Prostate gland (tissue), 2 donors: ENCODE measurements at regions not wholly inside any gene's neighbourhood (a gene's known extent, or its start where the extent isn't known, plus 50 kb on each side); places are given as distances from the start of the nearest gene placed in this dataset.

Experiments used
- DNase-seq: peaks from one replicate; pipeline ENCODE4 v3.0.0-alpha.2; 2019; ENCODE audit warnings: low spot score
- H3K27ac ChIP-seq, 2 donors: fragments of 200-600 bp; sonication (generic); 2 replicates each; pipeline ENCODE4 v1.5.1; 2017 to 2019
- H3K27me3 ChIP-seq: fragments of 200-600 bp; sonication (generic); replicated peaks from 2 replicates; pipeline ENCODE4 v1.5.1; 2019; ENCODE audit not compliant: insufficient read depth
- H3K36me3 ChIP-seq, 2 donors: fragments of 200-600 bp; sonication (generic); 1 replicate in 1 of 2; 2 replicates in 1 of 2; pipeline versions ENCODE4 v1.5.1 to v1.8.1; 2017 to 2019
- H3K4me1 ChIP-seq: fragments of 200-600 bp; sonication (generic); replicated peaks from 2 replicates; pipeline ENCODE4 v1.5.1; 2019
- H3K4me3 ChIP-seq, 2 donors: fragments of 200-600 bp; sonication (generic); 2 replicates each; pipeline ENCODE4 v1.5.1; 2017 to 2019
- H3K9me3 ChIP-seq: fragments of 200-600 bp; sonication (generic); 2 replicates; pipeline ENCODE4 v1.5.1; 2017
- CTCF ChIP-seq, 4 experiments: fragments of 200-600 bp in 2 of 4; fragments of 450-650 bp in 2 of 4; sonication (generic) in 2 of 4; IDR thresholded peaks; 1 replicate in 3 of 4; 2 replicates in 1 of 4; pipeline ENCODE4 v1.5.1; 2016 to 2019; ENCODE audit warnings: antibody characterized with exemption in 4 of 4, mild to moderate bottlenecking in 2 of 4, moderate library complexity in 2 of 4
- POLR2A ChIP-seq: fragments of 450-650 bp; IDR thresholded peaks from one replicate; pipeline ENCODE4 v1.6.1; 2016; ENCODE audit warnings: antibody characterized with exemption, mild to moderate bottlenecking
- POLR2AphosphoS5 ChIP-seq: sonication (generic); formaldehyde crosslinking; IDR thresholded peaks from one replicate; pipeline ENCODE4 v1.6.1; 2017; ENCODE audit warnings: antibody characterized with exemption
- WGBS: methylation state at CpG from one replicate; pipeline ENCODE4 v1.1.5; 2018; 5-methylcytosine and 5-hydroxymethylcytosine counted together
- intact Hi-C: fragments of 100-400 bp; cut with DNase I; formaldehyde crosslinking; loops from one replicate; pipeline ENCODE4 v1.14.2; 2022

GRCh38 chr18:71025505-71026225 is 736.8 kb downstream of the SOCS6 start:
- Histone ChIP-seq H3K4me1 (no peaks in the 10 kb centered on the region), H3K9me3 (no peaks in the 10 kb centered on the region), H3K36me3 (no peaks in the 10 kb centered on the region), H3K4me3 (no peak overlapping the region), H3K27ac (no peak overlapping the region), H3K27me3 (no peaks in the 10 kb centered on the region)
- TF ChIP-seq POLR2AphosphoS5 (no peak), POLR2A (no peak), CTCF (IDR thresholded peaks at IDR 0.05) (no peak)
- DNase-seq, result no peak
- intact Hi-C loops, result no loop called here
- 72% methylated on average over 6 of the region's 6 CpGs for WGBS

DNA sequence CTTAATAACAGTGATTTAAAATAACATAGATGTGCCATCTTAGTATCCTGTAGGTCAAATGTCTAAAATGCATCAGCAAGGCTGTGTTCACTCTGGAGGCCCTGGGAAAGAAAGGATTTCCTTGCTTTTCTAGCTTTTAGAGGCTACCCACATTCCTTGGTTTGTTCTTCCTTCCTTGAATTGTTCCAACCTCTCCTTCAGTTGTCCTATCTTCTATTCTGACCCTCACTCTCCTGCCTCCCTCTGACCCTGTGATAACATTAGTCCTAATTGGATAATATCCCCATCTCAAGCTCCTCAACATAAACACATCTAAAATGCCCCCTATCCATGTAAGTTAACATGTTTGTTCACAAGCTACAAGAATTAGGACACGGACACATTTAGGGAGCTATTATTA is 733.5 kb downstream of the SOCS6 start:
- DNase-seq, result no peak
- 90% methylated on average over 1 of the region's 1 CpG for WGBS

GRCh38 chr18:71021030-71021362 is 732.2 kb downstream of the SOCS6 start:
- no peak for DNase-seq
- Histone ChIP-seq H3K4me1 (no peaks in the 10 kb centered on the region), H3K27ac (no peak overlapping the region), H3K9me3 (no peaks in the 10 kb centered on the region), H3K4me3 (no peak overlapping the region), H3K36me3 (no peaks in the 10 kb centered on the region), H3K27me3 (no peaks in the 10 kb centered on the region)
- intact Hi-C loops, result no loop called here
- TF ChIP-seq POLR2A (no peak), POLR2AphosphoS5 (no peak), CTCF (IDR thresholded peaks at IDR 0.05) (no peak)
- 98% methylated on average over 2 of the region's 2 CpGs for WGBS

More for the DNA sequence above, 733.5 kb downstream of the SOCS6 start:
- no peaks in the 10 kb centered on the region for H3K27me3 ChIP-seq
- intact Hi-C loops, result no loop called here
- H3K4me1 ChIP-seq, result no peaks in the 10 kb centered on the region
- TF ChIP-seq POLR2A, result no peak
- TF ChIP-seq CTCF (IDR thresholded peaks at IDR 0.05), result no peak
- TF ChIP-seq POLR2AphosphoS5, result no peak
- no peaks in the 10 kb centered on the region for H3K9me3 ChIP-seq
- H3K36me3 ChIP-seq, result no peaks in the 10 kb centered on the region
- H3K4me3 ChIP-seq, result no peak overlapping the region
- no peak overlapping the region for H3K27ac ChIP-seq

DNA sequence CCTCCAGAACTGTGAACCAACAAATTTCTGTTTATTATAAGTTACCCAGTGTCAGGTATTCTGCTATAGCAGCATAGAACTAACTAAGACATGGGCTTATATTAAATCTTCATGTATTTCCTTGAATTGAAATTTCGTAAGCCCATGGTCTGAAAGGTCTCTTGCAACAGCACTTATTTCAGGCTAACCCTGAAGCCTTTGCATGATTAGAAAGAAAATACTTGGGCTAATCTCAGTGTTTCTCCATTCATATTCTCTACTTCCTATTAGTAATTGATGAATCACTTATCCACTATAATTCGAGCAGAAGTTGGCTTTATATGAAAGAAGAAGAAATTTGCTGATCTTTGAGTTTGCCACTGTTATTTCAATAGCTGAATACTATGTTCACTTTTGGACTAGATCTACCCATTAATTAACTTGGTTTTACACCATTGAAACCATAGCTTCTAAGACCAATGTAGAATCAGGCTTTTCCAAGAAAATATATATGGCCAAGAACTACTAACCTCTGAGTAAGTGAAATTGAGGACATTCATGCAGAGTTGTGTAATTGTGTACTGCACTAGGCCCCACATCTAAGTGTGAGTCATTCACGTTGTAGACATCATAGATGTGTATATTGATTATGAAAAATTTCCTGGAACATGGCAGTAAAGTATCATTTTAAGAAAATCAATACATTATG is 731.6 kb downstream of the SOCS6 start:
- intact Hi-C loops, result no loop called here
- DNase-seq, result no peak
- no peak for TF ChIP-seq CTCF (IDR thresholded peaks at IDR 0.05)
- no peaks in the 10 kb centered on the region for H3K9me3 ChIP-seq
- no peaks in the 10 kb centered on the region for H3K4me1 ChIP-seq
- H3K27me3 ChIP-seq, result no peaks in the 10 kb centered on the region
- WGBS, result 88% methylated on average over 3 of the region's 3 CpGs
- H3K27ac ChIP-seq, result no peak overlapping the region
- H3K36me3 ChIP-seq, result no peaks in the 10 kb centered on the region
- H3K4me3 ChIP-seq, result no peak overlapping the region

- no peak for TF ChIP-seq CTCF (IDR thresholded peaks at IDR 0.05)
- no peak for TF ChIP-seq POLR2AphosphoS5
- TF ChIP-seq POLR2A, result no peak
These were observed 730.0 kb downstream of the SOCS6 start for GRCh38 chr18:71018816-71019215.

More at GRCh38 chr18:71018816-71019215, 730.0 kb downstream of the SOCS6 start:
- Histone ChIP-seq H3K4me1 (no peaks in the 10 kb centered on the region), H3K27me3 (no peaks in the 10 kb centered on the region), H3K36me3 (no peaks in the 10 kb centered on the region), H3K27ac (no peak overlapping the region), H3K9me3 (no peaks in the 10 kb centered on the region), H3K4me3 (no peak overlapping the region)
- intact Hi-C loops, result no loop called here
- DNase-seq, result no peak
